ENCODE measurements at regions not wholly inside any gene's neighbourhood (a gene's known extent, or its start where the extent isn't known, plus 50 kb on each side); places are given as distances from the start of the nearest gene placed in this dataset.

GRCh38 chr11:70525466-70525865 is 127.1 kb downstream of the CTTN start:
- no peak for TF ChIP-seq POLR2A (IDR thresholded peaks at IDR 0.05)
- TF ChIP-seq, protein P1, sequence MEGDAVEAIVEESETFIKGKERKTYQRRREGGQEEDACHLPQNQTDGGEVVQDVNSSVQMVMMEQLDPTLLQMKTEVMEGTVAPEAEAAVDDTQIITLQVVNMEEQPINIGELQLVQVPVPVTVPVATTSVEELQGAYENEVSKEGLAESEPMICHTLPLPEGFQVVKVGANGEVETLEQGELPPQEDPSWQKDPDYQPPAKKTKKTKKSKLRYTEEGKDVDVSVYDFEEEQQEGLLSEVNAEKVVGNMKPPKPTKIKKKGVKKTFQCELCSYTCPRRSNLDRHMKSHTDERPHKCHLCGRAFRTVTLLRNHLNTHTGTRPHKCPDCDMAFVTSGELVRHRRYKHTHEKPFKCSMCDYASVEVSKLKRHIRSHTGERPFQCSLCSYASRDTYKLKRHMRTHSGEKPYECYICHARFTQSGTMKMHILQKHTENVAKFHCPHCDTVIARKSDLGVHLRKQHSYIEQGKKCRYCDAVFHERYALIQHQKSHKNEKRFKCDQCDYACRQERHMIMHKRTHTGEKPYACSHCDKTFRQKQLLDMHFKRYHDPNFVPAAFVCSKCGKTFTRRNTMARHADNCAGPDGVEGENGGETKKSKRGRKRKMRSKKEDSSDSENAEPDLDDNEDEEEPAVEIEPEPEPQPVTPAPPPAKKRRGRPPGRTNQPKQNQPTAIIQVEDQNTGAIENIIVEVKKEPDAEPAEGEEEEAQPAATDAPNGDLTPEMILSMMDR (IDR thresholded peaks at IDR 0.05), result no peak
- no peak overlapping the region for H3K27ac ChIP-seq
- intact Hi-C loops (cut with DNase I), result no loop called here
- H3K4me1 ChIP-seq, result no peaks in the 10 kb centered on the region
- DNase-seq, result no peak
- no peaks in the 10 kb centered on the region for H3K9me3 ChIP-seq
- H3K4me3 ChIP-seq (replicated peaks in 1 of 3), result no peak overlapping the region
- H3K27me3 ChIP-seq, result no peaks in the 10 kb centered on the region
- WGBS, 2 donors, result 86 to 89% methylated on average over 7 of the region's 7 CpGs
- no peaks in the 10 kb centered on the region for H3K36me3 ChIP-seq

GRCh38 chr11:70526116-70527045 is 128.1 kb downstream of the CTTN start:
- Histone ChIP-seq H3K36me3 (no peaks in the 10 kb centered on the region), H3K9me3 (no peaks in the 10 kb centered on the region), H3K27me3 (no peaks in the 10 kb centered on the region), H3K4me1 (no peaks in the 10 kb centered on the region), H3K4me3 (replicated peaks in 1 of 3) (no peak overlapping the region), H3K27ac (no peak overlapping the region)
- TF ChIP-seq, protein P1 (IDR thresholded peaks at IDR 0.05), result no peak
- TF ChIP-seq POLR2A (IDR thresholded peaks at IDR 0.05), result no peak
- intact Hi-C loops (cut with DNase I), result no loop called here
- DNase-seq, result no peak
- 77 to 80% methylated on average over 21 to 24 of the region's 24 CpGs for WGBS, 2 donors

DNA sequence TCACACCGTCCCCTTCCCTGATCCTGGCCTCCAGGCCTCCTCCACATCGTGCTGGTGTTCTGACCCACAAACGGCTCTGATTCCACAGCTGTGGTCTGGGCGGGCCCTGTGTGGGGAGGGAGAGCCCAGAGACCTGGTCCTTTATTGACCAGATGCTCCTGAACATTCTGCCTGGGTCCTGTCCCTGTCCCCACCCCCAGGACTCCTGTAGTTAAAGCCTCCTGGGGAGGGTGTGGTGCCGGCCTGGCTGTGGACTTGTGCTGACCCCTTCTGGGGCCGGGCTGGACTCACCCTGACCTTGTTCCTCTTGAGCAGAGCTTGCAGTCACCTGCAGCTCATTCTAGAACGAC is 128.7 kb downstream of the CTTN start:
- H3K4me1 ChIP-seq, result no peaks in the 10 kb centered on the region
- TF ChIP-seq, protein P1 (IDR thresholded peaks at IDR 0.05), result no peak
- TF ChIP-seq POLR2A (IDR thresholded peaks at IDR 0.05), result no peak
- no peak overlapping the region for H3K4me3 ChIP-seq (replicated peaks in 1 of 3)
- H3K27me3 ChIP-seq, result no peaks in the 10 kb centered on the region
- DNase-seq, result no peak
- WGBS, 2 donors, result 66 to 75% methylated on average over 3 to 7 of the region's 7 CpGs
- H3K9me3 ChIP-seq, result no peaks in the 10 kb centered on the region
- no peaks in the 10 kb centered on the region for H3K36me3 ChIP-seq
- intact Hi-C loops (cut with DNase I), result no loop called here
- no peak overlapping the region for H3K27ac ChIP-seq

DNA sequence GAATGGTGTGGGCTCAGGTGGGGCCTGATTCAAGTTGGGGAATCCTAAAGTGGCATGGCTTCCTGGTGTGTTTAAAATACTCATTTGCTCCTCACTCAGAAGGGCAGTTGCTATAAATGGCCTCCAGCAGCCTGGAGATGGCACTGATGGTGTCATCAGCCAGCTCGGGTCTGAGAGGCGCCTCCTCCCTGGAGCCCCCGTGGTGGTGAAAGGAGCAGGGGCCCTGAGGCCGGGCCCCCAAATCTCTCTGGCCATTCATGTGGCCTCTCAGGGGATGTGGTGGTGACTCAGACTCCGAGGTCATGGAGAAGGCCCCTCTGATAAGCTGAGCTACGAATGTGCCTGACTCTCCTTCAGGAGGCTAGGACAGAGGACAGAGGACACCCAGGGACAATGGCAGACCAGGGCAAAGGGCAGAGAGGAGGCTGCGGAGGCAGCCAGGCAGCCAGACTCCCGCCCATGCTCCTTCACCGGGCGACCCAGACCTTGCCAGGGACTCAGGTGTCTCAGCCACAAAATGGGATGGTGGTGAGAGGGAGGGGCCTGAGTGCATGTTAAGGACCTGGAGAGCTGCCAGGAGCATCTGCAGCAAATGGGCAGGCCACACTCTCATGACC is 129.2 kb downstream of the CTTN start:
- Histone ChIP-seq H3K4me3 (replicated peaks in 1 of 3) (no peak overlapping the region), H3K36me3 (no peaks in the 10 kb centered on the region), H3K27ac (no peak overlapping the region), H3K4me1 (no peaks in the 10 kb centered on the region), H3K9me3 (no peaks in the 10 kb centered on the region), H3K27me3 (no peaks in the 10 kb centered on the region)
- no peak for DNase-seq
- intact Hi-C loops (cut with DNase I), result no loop called here
- TF ChIP-seq, protein P1 (IDR thresholded peaks at IDR 0.05), result no peak
- no peak for TF ChIP-seq POLR2A (IDR thresholded peaks at IDR 0.05)
- 92 to 100% methylated on average over 3 to 6 of the region's 10 CpGs for WGBS, 2 donors

Data from thyroid gland (tissue), 4 donors.